ENCODE measurements at regions not wholly inside any gene's neighbourhood (a gene's known extent, or its start where the extent isn't known, plus 50 kb on each side); places are given as distances from the start of the nearest gene placed in this dataset.

DNA sequence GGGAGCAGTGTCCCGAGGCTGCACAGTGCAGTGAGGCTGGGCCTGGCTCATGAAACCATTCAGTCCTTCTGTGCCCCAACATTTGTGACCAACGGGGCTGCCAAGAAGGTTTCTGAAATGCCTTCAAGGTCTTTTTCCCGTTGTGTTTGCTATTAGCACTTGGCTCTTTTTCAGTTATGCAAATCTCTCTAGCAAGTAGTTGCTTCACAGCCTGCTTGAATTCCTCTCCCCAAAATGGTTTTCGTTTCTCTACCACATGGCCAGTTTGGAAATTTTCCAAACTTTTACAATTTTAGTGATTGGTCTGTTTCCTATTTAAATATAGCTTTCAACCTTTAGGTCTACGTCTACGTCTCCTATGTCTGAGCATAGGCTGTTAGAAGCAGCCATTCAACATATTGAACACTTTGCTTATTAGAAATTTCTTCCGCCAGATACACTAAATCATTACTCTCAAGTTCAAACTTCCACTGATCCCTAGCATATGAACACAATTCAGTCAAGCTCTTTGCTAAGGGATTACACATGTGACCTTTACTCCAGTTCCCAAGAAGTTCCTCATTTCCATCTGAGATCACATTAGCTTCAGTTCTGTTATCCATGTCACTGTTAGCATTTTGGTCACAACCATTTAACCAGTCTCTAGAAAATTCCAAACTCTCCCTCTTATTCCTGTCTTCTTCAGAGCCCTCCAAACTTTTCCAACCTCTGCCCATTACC is 901.8 kb downstream of the GLUD2 start:
- Histone ChIP-seq H3K4me2 (ENCODE audit: low read length) (no peak overlapping the region), H3K4me1 (ENCODE audit: low read length) (no peaks in the 10 kb centered on the region), H3K4me3 (ENCODE audit: low read length) (no peak overlapping the region), H3K27ac (ENCODE audit: low read length) (no peak overlapping the region), H3K79me2 (ENCODE audit: low read length) (no peaks in the 10 kb centered on the region), H3K9me3 (ENCODE audit: insufficient read depth, low read length) (0 out of 2 replicates have a peak, but pooled peaks cover 4% of the 10 kb centered on the region), H2AFZ (ENCODE audit: low read depth, low read length) (no peak overlapping the region), H4K20me1 (ENCODE audit: insufficient read depth, low read length) (no peaks in the 10 kb centered on the region), H3K9ac (ENCODE audit: low read length) (no peak overlapping the region), H3K27me3 (ENCODE audit: low read depth, low read length) (no peaks in the 10 kb centered on the region), H3K36me3 (replicated peaks; ENCODE audit: low read depth, low read length) (no peaks in the 10 kb centered on the region)
- TF ChIP-seq, protein P1, sequence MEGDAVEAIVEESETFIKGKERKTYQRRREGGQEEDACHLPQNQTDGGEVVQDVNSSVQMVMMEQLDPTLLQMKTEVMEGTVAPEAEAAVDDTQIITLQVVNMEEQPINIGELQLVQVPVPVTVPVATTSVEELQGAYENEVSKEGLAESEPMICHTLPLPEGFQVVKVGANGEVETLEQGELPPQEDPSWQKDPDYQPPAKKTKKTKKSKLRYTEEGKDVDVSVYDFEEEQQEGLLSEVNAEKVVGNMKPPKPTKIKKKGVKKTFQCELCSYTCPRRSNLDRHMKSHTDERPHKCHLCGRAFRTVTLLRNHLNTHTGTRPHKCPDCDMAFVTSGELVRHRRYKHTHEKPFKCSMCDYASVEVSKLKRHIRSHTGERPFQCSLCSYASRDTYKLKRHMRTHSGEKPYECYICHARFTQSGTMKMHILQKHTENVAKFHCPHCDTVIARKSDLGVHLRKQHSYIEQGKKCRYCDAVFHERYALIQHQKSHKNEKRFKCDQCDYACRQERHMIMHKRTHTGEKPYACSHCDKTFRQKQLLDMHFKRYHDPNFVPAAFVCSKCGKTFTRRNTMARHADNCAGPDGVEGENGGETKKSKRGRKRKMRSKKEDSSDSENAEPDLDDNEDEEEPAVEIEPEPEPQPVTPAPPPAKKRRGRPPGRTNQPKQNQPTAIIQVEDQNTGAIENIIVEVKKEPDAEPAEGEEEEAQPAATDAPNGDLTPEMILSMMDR (IDR thresholded peaks at IDR 0.05; ENCODE audit: low read depth, low read length), result no peak
- TF ChIP-seq EZH2phosphoT487 (IDR thresholded peaks at IDR 0.05; ENCODE audit: low read depth), result no peak

DNA sequence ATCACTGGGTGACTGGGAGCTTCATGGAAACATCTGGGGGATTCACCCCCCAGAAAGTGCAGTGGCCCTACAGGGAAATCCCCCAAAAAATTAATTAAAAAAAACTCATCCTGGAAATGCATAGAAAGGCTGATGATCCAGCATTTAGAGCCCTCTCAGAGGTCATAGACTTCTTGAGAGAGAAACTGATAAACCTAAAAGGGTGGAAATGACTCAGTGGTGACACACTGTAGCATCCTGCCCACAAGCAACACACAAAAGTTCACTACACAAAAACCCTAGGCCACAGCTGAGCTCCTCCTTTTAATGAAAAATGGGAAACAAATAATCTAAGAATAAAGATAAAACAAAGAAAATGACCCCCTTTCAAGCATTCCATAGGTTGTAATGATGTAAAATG is 911.5 kb downstream of the GLUD2 start:
- no peaks in the 10 kb centered on the region for H3K36me3 ChIP-seq (replicated peaks; ENCODE audit: low read depth, low read length)
- no peaks in the 10 kb centered on the region for H3K9me3 ChIP-seq (ENCODE audit: insufficient read depth, low read length)
- H4K20me1 ChIP-seq (ENCODE audit: insufficient read depth, low read length), result no peaks in the 10 kb centered on the region
- H3K27me3 ChIP-seq (ENCODE audit: low read depth, low read length), result no peaks in the 10 kb centered on the region
- H3K4me2 ChIP-seq (ENCODE audit: low read length), result no peak overlapping the region
- TF ChIP-seq EZH2phosphoT487 (IDR thresholded peaks at IDR 0.05; ENCODE audit: low read depth), result no peak
- TF ChIP-seq, protein P1 (IDR thresholded peaks at IDR 0.05; ENCODE audit: low read depth, low read length), result no peak
- H3K4me3 ChIP-seq (ENCODE audit: low read length), result no peak overlapping the region
- no peak overlapping the region for H3K9ac ChIP-seq (ENCODE audit: low read length)
- H2AFZ ChIP-seq (ENCODE audit: low read depth, low read length), result no peak overlapping the region
- H3K27ac ChIP-seq (ENCODE audit: low read length), result no peak overlapping the region
- H3K4me1 ChIP-seq (ENCODE audit: low read length), result no peaks in the 10 kb centered on the region
- no peaks in the 10 kb centered on the region for H3K79me2 ChIP-seq (ENCODE audit: low read length)

DNA sequence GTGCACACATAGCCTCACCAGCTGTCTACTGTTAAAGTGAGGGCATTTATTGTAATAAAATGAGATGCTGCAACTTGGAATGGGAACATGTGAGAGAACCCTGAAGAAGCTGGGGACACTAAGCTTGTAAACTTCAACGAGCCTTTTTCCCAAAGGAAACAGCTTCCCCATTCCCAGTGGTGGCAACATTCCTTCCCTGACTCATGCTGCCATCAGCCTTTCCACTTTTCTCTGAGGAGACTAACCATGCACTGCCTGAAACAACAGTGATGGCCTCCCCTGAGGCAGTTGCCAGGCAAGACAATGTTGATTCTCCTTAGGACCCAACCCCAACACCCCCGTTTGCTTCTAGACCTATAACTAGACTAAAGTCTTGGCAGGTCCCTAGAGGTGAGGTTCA is 928.3 kb downstream of the GLUD2 start:
- Histone ChIP-seq H3K9ac (ENCODE audit: low read length) (no peak overlapping the region), H3K4me2 (ENCODE audit: low read length) (no peak overlapping the region), H3K4me1 (ENCODE audit: low read length) (no peaks in the 10 kb centered on the region), H3K9me3 (ENCODE audit: insufficient read depth, low read length) (no peaks in the 10 kb centered on the region), H3K27me3 (ENCODE audit: low read depth, low read length) (no peaks in the 10 kb centered on the region), H3K27ac (ENCODE audit: low read length) (no peak overlapping the region), H3K36me3 (replicated peaks; ENCODE audit: low read depth, low read length) (no peaks in the 10 kb centered on the region), H3K79me2 (ENCODE audit: low read length) (no peaks in the 10 kb centered on the region), H2AFZ (ENCODE audit: low read depth, low read length) (no peak overlapping the region), H3K4me3 (ENCODE audit: low read length) (no peak overlapping the region), H4K20me1 (ENCODE audit: insufficient read depth, low read length) (no peaks in the 10 kb centered on the region)
- no peak for TF ChIP-seq EZH2phosphoT487 (IDR thresholded peaks at IDR 0.05; ENCODE audit: low read depth)
- TF ChIP-seq, protein P1 (IDR thresholded peaks at IDR 0.05; ENCODE audit: low read depth, low read length), result no peak

DNA sequence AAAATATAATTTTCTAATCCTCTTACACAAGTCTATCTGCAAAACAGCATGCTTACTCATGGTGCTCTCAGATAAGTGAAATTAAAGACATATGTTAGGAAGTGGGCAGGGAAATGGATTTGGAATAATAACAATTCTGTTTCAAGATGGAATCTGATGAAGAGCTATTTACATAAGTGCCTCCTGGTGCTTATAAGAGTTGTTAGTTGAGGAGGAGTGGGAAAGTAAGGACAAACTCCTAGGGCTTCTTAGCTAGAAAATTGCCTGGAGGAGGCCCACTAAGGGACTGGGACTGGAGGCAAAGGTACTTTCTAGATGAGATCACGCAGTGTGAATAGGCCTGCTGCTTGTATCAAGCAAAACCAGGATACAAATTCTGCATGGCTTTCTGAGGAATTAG is 939.8 kb downstream of the GLUD2 start:
- no peaks in the 10 kb centered on the region for H3K36me3 ChIP-seq (replicated peaks; ENCODE audit: low read depth, low read length)
- H2AFZ ChIP-seq (ENCODE audit: low read depth, low read length), result no peak overlapping the region
- H3K4me3 ChIP-seq (ENCODE audit: low read length), result no peak overlapping the region
- H3K4me2 ChIP-seq (ENCODE audit: low read length), result no peak overlapping the region
- no peaks in the 10 kb centered on the region for H4K20me1 ChIP-seq (ENCODE audit: insufficient read depth, low read length)
- no peak overlapping the region for H3K9ac ChIP-seq (ENCODE audit: low read length)
- no peaks in the 10 kb centered on the region for H3K4me1 ChIP-seq (ENCODE audit: low read length)
- H3K27ac ChIP-seq (ENCODE audit: low read length), result no peak overlapping the region
- no peaks in the 10 kb centered on the region for H3K9me3 ChIP-seq (ENCODE audit: insufficient read depth, low read length)
- H3K27me3 ChIP-seq (ENCODE audit: low read depth, low read length), result no peaks in the 10 kb centered on the region
- H3K79me2 ChIP-seq (ENCODE audit: low read length), result no peaks in the 10 kb centered on the region
- TF ChIP-seq, protein P1 (IDR thresholded peaks at IDR 0.05; ENCODE audit: low read depth, low read length), result no peak
- no peak for TF ChIP-seq EZH2phosphoT487 (IDR thresholded peaks at IDR 0.05; ENCODE audit: low read depth)
